NCI-H146 treated with DMSO at 0.1 percent for 48 hours (cell line): ENCODE measurements at regions not wholly inside any gene's neighbourhood (a gene's known extent, or its start where the extent isn't known, plus 50 kb on each side); places are given as distances from the start of the nearest gene placed in this dataset.
"Not testable (repeated sequence)": the region's sequence is repeated elsewhere in the genome, so short reads cannot be mapped to it uniquely, and the experiment has no call there.

Experiments used
- DNase-seq: peaks from one replicate; lab custom pipeline; 2025; ENCODE audit not compliant: unreplicated experiment; lab: John Stamatoyannopoulos, UW

GRCh38 chr20:55439070-55439469, 566.2 kb downstream of the CBLN4 start:
- no peak for DNase-seq

- DNase-seq, result no peak
These were observed 567.4 kb downstream of the CBLN4 start for GRCh38 chr20:55437798-55438415.

- no peak for DNase-seq
These were observed 580.4 kb downstream of the CBLN4 start for GRCh38 chr20:55424968-55425367.

GRCh38 chr20:55424476-55424875, 580.8 kb downstream of the CBLN4 start:
- DNase-seq, result peak; percentile 27

- no peak for DNase-seq
These were observed 587.5 kb downstream of the CBLN4 start for GRCh38 chr20:55417836-55418235.

GRCh38 chr20:55415567-55416142, 589.7 kb downstream of the CBLN4 start:
- peak; percentile 61 for DNase-seq

GRCh38 chr20:55412508-55412907, 592.8 kb downstream of the CBLN4 start:
- DNase-seq, result not testable (repeated sequence)

GRCh38 chr20:55406891-55407290, 598.4 kb downstream of the CBLN4 start:
- no peak for DNase-seq

- DNase-seq, result peak; percentile 38
These were observed 610.7 kb downstream of the CBLN4 start for GRCh38 chr20:55394592-55394991.

GRCh38 chr20:55390791-55391190, 614.5 kb downstream of the CBLN4 start:
- DNase-seq, result no peak

GRCh38 chr20:55386686-55387085, 618.6 kb downstream of the CBLN4 start:
- no peak for DNase-seq

- peak; percentile 91 for DNase-seq
These were observed 629.4 kb downstream of the CBLN4 start for GRCh38 chr20:55375920-55376319.

- DNase-seq, result no peak
These were observed 639.6 kb downstream of the CBLN4 start for GRCh38 chr20:55365745-55366144.

GRCh38 chr20:55360895-55361294, 644.4 kb downstream of the CBLN4 start:
- DNase-seq, result no peak

- DNase-seq, result peak; percentile 99
These were observed 650.6 kb downstream of the CBLN4 start for GRCh38 chr20:55354720-55355119.

- no peak for DNase-seq
These were observed 652.1 kb downstream of the CBLN4 start for GRCh38 chr20:55353206-55353605.

GRCh38 chr20:55348223-55348622, 657.1 kb downstream of the CBLN4 start:
- no peak for DNase-seq

- no peak for DNase-seq
These were observed 662.5 kb downstream of the CBLN4 start for GRCh38 chr20:55342822-55343221.

GRCh38 chr20:55333798-55334197, 671.5 kb downstream of the CBLN4 start:
- DNase-seq, result no peak

GRCh38 chr20:55329108-55329507, 676.2 kb downstream of the CBLN4 start:
- DNase-seq, result no peak

GRCh38 chr20:55322745-55323144, 682.6 kb downstream of the CBLN4 start:
- DNase-seq, result no peak

- DNase-seq, result no peak
These were observed 688.6 kb downstream of the CBLN4 start for GRCh38 chr20:55316753-55317152.

- not testable (repeated sequence) for DNase-seq
These were observed 694.5 kb downstream of the CBLN4 start for GRCh38 chr20:55310844-55311243.
